ENCODE measurements at regions not wholly inside any gene's neighbourhood (a gene's known extent, or its start where the extent isn't known, plus 50 kb on each side); places are given as distances from the start of the nearest gene placed in this dataset.

GRCh38 chr5:57871496-57871895 lies 388.9 kb upstream of the ACTBL2 start:
- TF ChIP-seq EZH2 (IDR thresholded peaks at IDR 0.05) = no peak
- no peak for TF ChIP-seq POLR2AphosphoS5 (IDR thresholded peaks at IDR 0.05; ENCODE audit: borderline replicate concordance, low read depth, low read length)

Measured in SK-N-MC (cell line).